GM21447 (cell line): ENCODE measurements at regions not wholly inside any gene's neighbourhood (a gene's known extent, or its start where the extent isn't known, plus 50 kb on each side); places are given as distances from the start of the nearest gene placed in this dataset.
"Not testable (repeated sequence)": the region's sequence is repeated elsewhere in the genome, so short reads cannot be mapped to it uniquely, and the experiment has no call there.

Experiments used
- ATAC-seq: cut with Tn5 transposase; IDR thresholded peaks from one replicate; pipeline ENCODE4 v1.9.1; 2021; ENCODE audit not compliant: unreplicated experiment

GRCh38 chr14:66315548-66315947, 170.6 kb upstream of the CCDC196 start:
- no peak for ATAC-seq

- ATAC-seq: no peak
Measured at GRCh38 chr14:66322564-66322963, 163.6 kb upstream of the CCDC196 start.

DNA sequence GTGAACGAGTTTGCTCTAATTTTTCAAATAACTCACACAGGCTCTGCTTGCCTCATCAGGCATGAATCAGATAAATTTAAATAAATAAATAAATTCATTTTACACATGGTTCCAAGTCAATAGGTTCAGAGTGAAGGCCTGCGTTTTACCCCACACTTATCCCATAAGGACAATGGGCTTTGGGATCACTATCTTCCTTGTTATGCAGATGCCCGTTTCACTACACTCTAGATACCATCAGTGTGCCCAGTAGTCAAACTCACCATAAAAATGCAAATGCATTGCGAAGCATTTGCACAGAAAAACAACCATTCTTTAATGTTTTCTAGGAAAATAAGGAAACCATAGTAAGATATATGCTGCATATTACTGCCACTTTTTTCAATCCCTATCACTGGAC, 155.9 kb upstream of the CCDC196 start:
- no peak for ATAC-seq

DNA sequence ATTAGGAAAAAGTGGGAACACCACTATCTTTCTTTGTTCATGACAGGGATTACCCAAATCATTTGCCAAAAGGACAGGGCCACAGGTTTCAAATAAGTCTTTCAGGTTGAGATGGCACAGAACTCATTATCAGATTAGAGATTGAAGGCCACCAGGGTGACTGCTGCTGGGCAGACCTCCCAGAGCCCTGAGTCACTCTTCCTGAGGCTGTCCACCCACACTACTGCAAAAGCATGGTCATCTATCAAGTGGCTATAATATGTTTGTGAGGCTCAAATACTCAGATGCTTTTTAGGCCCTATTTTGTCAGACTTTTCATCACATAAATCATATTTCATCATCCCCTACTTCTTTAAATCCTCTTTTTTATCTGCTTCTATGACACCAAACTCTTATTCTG, 155.3 kb upstream of the CCDC196 start:
- ATAC-seq: no peak

DNA sequence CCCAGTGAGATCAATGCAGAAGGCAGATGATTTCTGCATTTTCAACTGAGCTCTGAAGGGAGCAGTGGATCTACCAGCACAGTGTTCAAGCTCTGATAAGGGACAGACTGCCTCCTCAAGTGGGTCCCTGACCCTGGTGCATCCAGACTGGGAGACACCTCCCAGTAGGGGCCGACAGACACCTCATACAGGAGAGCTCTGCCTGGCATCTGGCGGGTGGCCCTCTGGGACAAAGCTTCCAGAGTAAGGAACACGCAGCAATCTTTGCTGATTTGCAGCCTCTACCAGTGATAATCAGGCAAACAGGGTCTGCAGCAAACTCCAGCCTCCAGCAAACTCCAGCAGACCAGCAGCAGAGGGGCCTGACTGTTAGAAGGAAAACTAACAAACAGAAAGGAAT, 152.9 kb upstream of the CCDC196 start:
- ATAC-seq: not testable (repeated sequence)

DNA sequence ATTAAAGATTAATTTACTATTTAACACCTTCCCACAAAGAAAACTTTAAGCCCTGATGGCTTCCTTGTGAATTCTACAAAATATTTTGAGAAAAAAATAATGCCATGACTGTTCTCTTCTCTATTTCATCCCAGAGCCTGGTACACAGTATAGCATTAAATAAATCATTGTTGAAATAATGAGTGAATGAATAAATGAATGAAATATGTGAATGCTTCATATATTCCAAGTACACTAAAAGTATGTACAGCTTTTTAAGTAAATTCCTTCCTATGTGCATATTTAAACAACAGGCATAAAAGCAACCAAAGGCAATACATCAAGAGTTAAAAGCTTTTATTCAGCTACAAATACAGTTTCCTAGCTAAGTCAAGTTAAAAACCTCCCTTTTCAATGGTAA, 144.9 kb upstream of the CCDC196 start:
- ATAC-seq: no peak

GRCh38 chr14:66345986-66346385, 140.2 kb upstream of the CCDC196 start:
- no peak for ATAC-seq

GRCh38 chr14:66351310-66351709, 134.9 kb upstream of the CCDC196 start:
- ATAC-seq: no peak

DNA sequence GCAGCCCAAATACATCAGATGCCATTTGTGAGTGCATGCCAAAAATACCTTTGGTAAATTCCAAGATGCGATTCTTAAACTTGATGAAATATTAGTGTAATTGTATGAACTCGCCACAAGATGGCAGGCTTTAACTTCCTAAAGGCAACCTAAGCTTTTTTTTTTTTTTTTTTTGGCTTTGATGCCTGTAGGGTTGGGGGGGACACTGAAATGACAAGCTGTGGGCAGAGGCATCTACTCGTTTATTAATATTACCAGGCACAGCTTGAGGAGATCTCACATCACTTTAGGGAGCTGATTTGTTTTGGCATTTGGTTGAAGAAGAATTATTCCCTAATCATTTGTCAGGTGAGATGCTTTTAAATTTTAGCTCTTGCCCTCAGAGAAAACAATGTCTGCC, 126.7 kb upstream of the CCDC196 start:
- no peak for ATAC-seq

- no peak for ATAC-seq
Measured at GRCh38 chr14:66360366-66360926, 125.7 kb upstream of the CCDC196 start.

GRCh38 chr14:66361013-66361412, 125.2 kb upstream of the CCDC196 start:
- ATAC-seq: no peak

DNA sequence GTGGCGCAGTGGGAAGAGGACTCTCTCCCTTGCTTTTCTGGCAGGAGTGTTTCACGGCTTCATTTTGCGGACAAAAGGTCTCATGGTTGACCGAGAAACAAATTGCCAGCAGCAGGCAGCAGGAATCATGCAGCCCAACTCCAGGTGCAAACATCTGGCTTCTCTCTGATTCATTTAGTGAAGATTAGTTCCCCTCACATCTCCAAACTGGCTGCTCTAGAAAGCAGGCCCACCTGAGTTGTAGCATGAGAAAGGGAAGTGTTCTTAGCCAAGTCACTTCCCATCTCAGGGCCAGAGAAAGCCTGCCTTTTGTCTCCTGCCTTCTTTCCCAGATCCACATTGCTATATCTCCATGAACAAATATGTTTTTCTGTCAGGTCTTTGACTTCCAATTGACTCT, 120.8 kb upstream of the CCDC196 start:
- no peak for ATAC-seq

GRCh38 chr14:66369157-66369697, 116.9 kb upstream of the CCDC196 start:
- ATAC-seq: no peak

DNA sequence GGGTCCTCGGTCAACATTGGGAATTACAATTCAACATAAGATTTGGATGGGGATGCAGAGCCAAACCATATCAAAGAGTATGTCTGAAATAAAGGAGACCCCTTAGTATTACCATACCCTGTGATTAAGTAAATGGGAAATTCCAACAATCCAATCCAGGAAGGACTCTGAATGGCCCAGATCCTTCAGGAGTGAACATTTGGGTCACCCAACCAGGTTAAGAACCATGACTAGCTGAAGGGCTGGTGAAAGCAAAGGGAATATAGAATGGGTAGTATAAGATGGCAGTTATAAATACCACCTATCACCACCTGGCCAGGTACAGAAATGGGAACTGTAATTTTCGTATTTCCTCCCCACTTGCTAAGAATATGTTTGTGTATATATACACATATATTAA, 114.4 kb upstream of the CCDC196 start:
- ATAC-seq: no peak

DNA sequence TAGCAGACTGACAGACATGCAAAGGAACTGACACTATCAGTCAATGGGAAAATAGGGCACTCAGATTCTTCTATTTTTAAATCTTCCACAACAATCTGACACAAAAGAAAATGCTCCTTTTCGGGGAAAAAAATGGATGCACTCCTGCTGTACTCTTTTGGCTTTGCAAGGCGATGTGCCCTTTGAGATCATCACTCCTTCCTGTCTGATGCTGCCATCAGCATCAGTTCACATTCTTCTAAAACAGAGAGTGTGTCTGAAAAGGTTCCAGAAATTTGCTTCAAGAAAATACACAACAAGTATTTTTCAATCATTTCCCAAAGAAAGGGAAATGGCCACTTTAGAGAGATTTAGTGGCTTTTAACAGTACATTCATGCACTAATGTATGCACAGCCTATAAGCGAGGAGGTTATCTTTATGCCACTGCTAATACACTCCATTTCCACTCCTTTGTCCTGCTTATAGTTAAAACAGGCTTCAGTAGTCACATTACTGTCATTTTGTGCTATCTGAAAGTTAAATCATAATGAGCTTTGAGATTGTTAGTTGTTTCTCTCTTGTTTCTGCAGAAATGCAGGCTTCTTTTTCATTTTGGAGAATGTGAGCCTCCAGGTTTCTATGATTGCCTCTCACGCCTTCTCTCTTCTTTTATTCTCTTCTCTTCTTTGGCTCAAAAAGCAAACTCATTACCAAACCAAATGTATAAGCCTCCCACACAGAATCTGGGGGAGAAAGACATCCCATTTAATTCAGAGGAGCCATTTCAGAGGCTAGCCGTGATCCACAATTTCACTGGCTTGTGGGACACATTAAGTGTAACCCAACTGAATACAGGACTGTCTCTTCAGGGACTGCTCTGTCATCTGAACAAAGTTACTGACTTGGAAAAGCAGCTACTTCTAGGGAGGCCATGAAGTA, 110.9 kb upstream of the CCDC196 start:
- no peak for ATAC-seq

GRCh38 chr14:66377574-66377973, 108.6 kb upstream of the CCDC196 start:
- ATAC-seq: no peak

DNA sequence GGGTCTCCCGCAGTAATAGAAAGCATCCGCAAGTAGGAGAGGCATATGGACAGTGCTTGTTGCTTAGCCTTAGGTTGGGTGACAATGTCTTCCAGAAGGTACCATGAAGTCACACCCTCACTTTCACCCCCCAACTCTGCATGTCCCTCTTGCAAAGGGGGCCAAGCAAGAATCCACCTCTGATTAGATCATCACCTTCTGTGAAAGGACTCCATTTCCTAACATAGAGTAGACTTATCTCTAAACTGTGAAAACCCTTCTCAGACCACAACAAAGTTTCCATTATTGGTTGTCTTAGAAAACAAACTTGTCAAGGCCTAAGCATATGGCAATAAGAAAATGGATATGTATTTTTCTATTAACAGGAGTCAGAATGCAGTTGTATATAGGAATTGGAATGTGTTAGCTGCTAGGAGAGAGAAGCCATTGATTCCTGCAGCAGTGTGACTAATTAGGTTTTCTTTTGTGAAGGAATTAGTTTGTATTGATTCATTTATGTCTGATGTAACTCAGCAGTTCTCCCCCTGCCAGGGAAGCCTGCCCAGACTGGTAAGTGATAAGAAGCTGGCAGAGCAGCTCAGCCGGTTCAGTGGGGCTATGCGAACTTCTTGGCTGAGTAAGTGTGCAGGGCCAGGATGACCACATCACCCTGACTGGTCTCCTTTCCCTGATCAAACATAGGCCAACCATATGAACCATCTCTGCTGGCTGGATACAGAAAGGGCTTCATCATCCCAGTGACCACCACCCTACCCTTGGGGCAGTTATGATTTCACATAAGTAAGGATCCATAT, 107.3 kb upstream of the CCDC196 start:
- no peak for ATAC-seq

- ATAC-seq: no peak
Measured at GRCh38 chr14:66380143-66380542, 106.0 kb upstream of the CCDC196 start.

GRCh38 chr14:66381755-66382154, 104.4 kb upstream of the CCDC196 start:
- no peak for ATAC-seq

GRCh38 chr14:66383257-66383656, 102.9 kb upstream of the CCDC196 start:
- ATAC-seq: no peak

GRCh38 chr14:66383771-66384170, 102.4 kb upstream of the CCDC196 start:
- no peak for ATAC-seq

GRCh38 chr14:66388516-66388915, 97.7 kb upstream of the CCDC196 start:
- ATAC-seq: no peak
